ENCODE measurements at regions not wholly inside any gene's neighbourhood (a gene's known extent, or its start where the extent isn't known, plus 50 kb on each side); places are given as distances from the start of the nearest gene placed in this dataset.
A peak's percentile ranks its signal among the peaks of the same experiment; 100 is the strongest.
"Not testable (repeated sequence)": the region's sequence is repeated elsewhere in the genome, so short reads cannot be mapped to it uniquely, and the experiment has no call there.

- H3K4me3 ChIP-seq (ENCODE audit: low read length), result no peak overlapping the region
- no peak for DNase-seq (ENCODE audit: low read depth)
- TF ChIP-seq, protein P1, sequence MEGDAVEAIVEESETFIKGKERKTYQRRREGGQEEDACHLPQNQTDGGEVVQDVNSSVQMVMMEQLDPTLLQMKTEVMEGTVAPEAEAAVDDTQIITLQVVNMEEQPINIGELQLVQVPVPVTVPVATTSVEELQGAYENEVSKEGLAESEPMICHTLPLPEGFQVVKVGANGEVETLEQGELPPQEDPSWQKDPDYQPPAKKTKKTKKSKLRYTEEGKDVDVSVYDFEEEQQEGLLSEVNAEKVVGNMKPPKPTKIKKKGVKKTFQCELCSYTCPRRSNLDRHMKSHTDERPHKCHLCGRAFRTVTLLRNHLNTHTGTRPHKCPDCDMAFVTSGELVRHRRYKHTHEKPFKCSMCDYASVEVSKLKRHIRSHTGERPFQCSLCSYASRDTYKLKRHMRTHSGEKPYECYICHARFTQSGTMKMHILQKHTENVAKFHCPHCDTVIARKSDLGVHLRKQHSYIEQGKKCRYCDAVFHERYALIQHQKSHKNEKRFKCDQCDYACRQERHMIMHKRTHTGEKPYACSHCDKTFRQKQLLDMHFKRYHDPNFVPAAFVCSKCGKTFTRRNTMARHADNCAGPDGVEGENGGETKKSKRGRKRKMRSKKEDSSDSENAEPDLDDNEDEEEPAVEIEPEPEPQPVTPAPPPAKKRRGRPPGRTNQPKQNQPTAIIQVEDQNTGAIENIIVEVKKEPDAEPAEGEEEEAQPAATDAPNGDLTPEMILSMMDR (conservative IDR thresholded peaks at IDR 0.05; ENCODE audit: low read length), result no peak
These were observed 117.6 kb downstream of the PCSK1 start for GRCh38 chr5:96315431-96315830.

DNA sequence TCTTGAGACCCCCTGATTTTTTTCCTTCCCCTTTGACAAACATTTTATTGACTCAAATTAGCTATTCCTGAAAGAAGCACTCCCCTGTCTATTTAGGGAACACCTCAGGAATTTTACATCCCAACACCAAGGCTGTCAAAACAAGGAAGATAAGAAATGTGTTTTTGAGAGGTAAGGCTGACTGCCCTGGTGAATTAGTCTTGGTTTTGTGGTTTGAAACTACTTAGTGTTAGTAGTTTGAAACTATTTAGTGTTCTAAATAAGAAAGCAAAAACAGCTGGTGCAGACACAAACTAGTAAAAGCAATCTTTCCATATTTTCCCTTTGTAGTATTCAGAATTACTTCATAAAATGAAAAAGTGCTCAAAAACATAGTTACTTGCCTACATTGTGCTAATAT, 120.7 kb downstream of the PCSK1 start:
- TF ChIP-seq, protein P1 (conservative IDR thresholded peaks at IDR 0.05; ENCODE audit: low read length), result no peak
- DNase-seq (ENCODE audit: low read depth), result peak; percentile 56
- H3K4me3 ChIP-seq (ENCODE audit: low read length), result no peak overlapping the region

DNA sequence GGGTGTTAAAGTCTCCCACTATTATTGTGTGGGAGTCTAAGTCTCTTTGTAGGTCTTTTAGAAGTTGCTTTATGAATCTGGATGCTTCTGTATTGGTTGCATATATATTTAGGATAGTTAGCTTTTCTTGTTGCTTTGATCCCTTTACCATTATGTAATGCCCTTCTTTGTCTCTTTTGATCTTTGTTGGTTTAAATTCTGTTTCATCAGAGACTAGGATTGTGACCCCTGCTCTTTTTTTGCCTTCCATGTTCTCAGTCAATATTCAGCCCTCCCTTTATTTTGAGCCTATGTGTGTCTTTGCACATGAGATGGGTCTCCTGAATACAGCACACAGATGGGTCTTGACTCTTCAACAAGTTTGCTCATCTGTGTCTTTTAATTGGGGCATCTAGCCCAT, 126.0 kb downstream of the PCSK1 start:
- H3K4me3 ChIP-seq (ENCODE audit: low read length); DNase-seq (ENCODE audit: low read depth): not testable (repeated sequence)

DNA sequence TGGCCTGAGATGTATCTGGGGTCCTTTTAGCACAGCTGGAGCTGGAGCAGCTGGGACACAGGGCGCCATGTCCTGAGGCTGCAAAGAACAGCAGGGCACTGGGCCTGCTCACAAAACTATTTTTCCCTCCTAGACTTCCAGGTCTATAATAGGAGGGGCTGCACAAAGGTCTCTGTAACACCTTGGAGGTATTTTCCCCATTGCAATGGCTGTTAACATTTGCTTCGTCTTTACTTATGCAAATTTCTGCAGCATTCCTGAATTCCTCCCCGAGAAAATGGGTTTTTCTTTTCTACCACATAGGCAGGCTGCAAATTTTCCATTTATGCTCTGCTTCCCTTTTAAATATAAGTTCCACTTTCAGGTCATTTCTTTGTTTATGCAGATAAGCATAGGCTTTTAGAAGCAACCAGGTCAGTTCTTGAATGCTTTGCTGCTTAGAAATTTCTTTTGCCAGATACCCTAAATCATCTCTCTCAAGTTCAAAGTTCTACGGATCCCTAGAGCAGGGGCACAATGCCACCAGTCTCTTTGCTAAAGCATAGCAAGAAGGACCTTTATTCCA, 130.8 kb downstream of the PCSK1 start:
- no peak overlapping the region for H3K4me3 ChIP-seq (ENCODE audit: low read length)
- no peak for DNase-seq (ENCODE audit: low read depth)
- TF ChIP-seq, protein P1 (conservative IDR thresholded peaks at IDR 0.05; ENCODE audit: low read length), result no peak

- no peak for DNase-seq (ENCODE audit: low read depth)
- TF ChIP-seq, protein P1 (conservative IDR thresholded peaks at IDR 0.05; ENCODE audit: low read length), result no peak
- no peak overlapping the region for H3K4me3 ChIP-seq (ENCODE audit: low read length)
These were observed 132.1 kb downstream of the PCSK1 start for GRCh38 chr5:96300976-96301375.

DNA sequence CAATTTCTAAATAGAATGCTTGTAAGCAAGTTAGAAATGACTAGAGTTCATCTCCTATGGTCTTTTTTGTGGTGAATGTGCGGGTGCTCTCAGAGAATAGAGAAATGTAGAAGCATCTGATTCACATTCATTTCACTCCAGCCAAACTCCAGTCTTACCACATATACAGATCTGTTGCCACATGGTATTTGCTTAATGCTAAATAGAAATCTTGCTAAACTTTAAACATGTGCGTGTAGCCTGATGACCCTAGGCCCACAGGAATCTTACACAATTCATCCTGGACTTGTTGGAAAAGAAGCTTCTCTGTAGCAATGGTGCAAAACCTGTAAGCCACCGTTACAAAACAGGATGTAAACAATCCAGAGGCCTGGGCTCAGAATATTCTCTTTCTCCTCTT, 135.2 kb downstream of the PCSK1 start:
- peak; percentile 100 for DNase-seq (ENCODE audit: low read depth)
- TF ChIP-seq, protein P1 (conservative IDR thresholded peaks at IDR 0.05; ENCODE audit: low read length), result no peak

DNA sequence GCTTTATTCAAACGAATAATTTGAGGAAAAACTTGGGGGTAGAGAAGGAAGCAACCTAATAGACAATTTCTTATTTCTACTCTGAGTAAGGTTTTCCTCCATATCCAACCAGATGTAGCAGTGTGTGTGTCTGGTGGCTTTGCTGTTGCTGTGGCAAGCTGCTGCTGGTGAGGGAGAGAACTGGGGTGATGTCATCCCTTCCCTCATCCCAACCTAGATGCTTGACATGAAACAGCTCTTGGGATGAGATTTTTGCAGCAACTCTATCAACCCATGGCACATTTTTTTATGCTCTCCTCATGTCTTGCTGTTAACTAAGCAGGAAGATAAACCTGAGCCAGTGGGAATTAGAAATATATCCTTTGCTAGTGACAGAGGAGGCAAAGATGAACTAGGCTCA, 135.8 kb downstream of the PCSK1 start:
- H3K4me3 ChIP-seq (ENCODE audit: low read length), result no peak overlapping the region
- peak; percentile 97 for DNase-seq (ENCODE audit: low read depth)

More for the DNA sequence above, 135.2 kb downstream of the PCSK1 start:
- H3K4me3 ChIP-seq (ENCODE audit: low read length), result no peak overlapping the region

More for the DNA sequence above, 135.8 kb downstream of the PCSK1 start:
- TF ChIP-seq, protein P1 (conservative IDR thresholded peaks at IDR 0.05; ENCODE audit: low read length), result no peak

All from AG10803 (cell line).